ENCODE measurements at regions not wholly inside any gene's neighbourhood (a gene's known extent, or its start where the extent isn't known, plus 50 kb on each side); places are given as distances from the start of the nearest gene placed in this dataset.

DNA sequence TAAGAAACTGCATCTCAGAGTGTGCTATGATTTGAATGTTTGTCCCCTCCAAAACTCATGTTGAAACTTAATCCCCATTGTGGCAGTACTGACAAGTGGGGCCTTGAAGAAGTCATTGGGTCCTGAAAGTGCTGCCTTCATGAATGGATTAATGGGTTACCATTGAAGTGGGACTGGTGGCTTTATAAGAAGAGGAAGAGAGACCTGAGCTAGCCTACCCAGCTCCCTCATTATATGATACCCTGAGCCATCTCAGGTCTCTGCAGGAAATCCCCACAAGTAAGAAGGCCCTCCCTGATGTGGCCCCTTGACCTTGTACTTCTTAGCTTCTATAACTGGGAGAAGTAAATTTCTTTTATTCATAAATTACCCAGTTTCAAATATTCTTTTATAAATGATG lies 526.8 kb downstream of the XIRP2 start:
- H3K9me3 ChIP-seq: no peaks in the 10 kb centered on the region
- H3K27ac ChIP-seq: no peak overlapping the region
- no peak for DNase-seq
- TF ChIP-seq, protein P1, sequence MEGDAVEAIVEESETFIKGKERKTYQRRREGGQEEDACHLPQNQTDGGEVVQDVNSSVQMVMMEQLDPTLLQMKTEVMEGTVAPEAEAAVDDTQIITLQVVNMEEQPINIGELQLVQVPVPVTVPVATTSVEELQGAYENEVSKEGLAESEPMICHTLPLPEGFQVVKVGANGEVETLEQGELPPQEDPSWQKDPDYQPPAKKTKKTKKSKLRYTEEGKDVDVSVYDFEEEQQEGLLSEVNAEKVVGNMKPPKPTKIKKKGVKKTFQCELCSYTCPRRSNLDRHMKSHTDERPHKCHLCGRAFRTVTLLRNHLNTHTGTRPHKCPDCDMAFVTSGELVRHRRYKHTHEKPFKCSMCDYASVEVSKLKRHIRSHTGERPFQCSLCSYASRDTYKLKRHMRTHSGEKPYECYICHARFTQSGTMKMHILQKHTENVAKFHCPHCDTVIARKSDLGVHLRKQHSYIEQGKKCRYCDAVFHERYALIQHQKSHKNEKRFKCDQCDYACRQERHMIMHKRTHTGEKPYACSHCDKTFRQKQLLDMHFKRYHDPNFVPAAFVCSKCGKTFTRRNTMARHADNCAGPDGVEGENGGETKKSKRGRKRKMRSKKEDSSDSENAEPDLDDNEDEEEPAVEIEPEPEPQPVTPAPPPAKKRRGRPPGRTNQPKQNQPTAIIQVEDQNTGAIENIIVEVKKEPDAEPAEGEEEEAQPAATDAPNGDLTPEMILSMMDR (IDR thresholded peaks at IDR 0.05): no peak
- TF ChIP-seq EP300 (IDR thresholded peaks at IDR 0.05) (no peak), POLR2A (IDR thresholded peaks at IDR 0.05) (no peak)
- no peaks in the 10 kb centered on the region for H3K36me3 ChIP-seq
- no peak overlapping the region for H3K4me3 ChIP-seq
- H3K27me3 ChIP-seq: no peaks in the 10 kb centered on the region
- no peaks in the 10 kb centered on the region for H3K4me1 ChIP-seq (ENCODE audit: insufficient read depth)
- intact Hi-C loops (cut with DNase I): no loop called here

DNA sequence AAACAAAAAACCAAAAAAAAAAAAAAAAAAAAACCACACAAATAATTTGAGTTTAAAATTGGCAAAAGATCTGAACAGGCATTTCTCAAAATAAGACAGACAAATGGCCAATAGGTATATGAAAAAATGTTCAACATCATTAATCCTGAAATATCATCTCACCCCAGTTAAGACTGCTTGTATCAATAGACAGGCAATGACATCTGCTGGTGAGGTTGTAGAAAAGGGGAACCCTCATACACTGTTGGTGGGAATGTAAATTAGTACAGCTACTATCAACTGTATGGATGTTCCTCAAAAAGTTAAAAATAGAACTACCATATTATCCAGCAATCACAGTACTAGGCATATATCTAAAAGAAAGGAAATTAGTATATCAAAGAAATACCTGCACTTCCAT lies 523.1 kb downstream of the XIRP2 start:
- no peak overlapping the region for H3K27ac ChIP-seq
- intact Hi-C loops (cut with DNase I): no loop called here
- TF ChIP-seq EP300 (IDR thresholded peaks at IDR 0.05): no peak
- TF ChIP-seq, protein P1 (IDR thresholded peaks at IDR 0.05): no peak
- TF ChIP-seq POLR2A (IDR thresholded peaks at IDR 0.05): no peak

DNA sequence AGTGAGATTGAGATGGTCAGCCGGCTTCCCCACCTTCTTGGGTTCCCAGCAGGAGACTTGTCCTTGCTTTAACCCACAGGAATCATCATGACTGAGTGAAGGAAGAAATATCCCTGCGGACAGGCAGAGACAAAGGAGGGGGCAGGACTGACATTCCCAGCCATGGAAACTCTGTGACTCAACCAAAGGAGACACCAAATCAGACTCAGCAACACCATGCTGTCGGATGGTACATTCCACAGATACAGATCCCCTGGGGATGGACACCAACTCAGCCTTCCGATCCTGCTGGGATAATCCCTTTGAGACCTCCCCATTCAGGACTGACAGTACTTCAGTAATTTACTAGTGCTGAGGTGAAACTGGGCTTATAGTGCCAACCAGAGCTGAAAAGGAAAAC lies 518.3 kb downstream of the XIRP2 start:
- Histone ChIP-seq H3K4me1 (ENCODE audit: insufficient read depth) (no peaks in the 10 kb centered on the region), H3K27me3 (no peaks in the 10 kb centered on the region), H3K27ac (no peak overlapping the region), H3K4me3 (no peak overlapping the region), H3K36me3 (no peaks in the 10 kb centered on the region), H3K9me3 (no peaks in the 10 kb centered on the region)
- 45 to 48% (median 47%) methylated on average over 4 of the region's 4 CpGs for WGBS, 3 donors
- TF ChIP-seq, protein P1 (IDR thresholded peaks at IDR 0.05): no peak
- no peak for TF ChIP-seq POLR2A (IDR thresholded peaks at IDR 0.05)
- TF ChIP-seq EP300 (IDR thresholded peaks at IDR 0.05): no peak
- DNase-seq: no peak
- intact Hi-C loops (cut with DNase I): no loop called here

More for the DNA sequence above, 523.1 kb downstream of the XIRP2 start:
- no peak overlapping the region for H3K4me3 ChIP-seq
- no peaks in the 10 kb centered on the region for H3K4me1 ChIP-seq (ENCODE audit: insufficient read depth)
- no peak for DNase-seq
- no peaks in the 10 kb centered on the region for H3K9me3 ChIP-seq
- H3K36me3 ChIP-seq: no peaks in the 10 kb centered on the region
- no peaks in the 10 kb centered on the region for H3K27me3 ChIP-seq

DNA sequence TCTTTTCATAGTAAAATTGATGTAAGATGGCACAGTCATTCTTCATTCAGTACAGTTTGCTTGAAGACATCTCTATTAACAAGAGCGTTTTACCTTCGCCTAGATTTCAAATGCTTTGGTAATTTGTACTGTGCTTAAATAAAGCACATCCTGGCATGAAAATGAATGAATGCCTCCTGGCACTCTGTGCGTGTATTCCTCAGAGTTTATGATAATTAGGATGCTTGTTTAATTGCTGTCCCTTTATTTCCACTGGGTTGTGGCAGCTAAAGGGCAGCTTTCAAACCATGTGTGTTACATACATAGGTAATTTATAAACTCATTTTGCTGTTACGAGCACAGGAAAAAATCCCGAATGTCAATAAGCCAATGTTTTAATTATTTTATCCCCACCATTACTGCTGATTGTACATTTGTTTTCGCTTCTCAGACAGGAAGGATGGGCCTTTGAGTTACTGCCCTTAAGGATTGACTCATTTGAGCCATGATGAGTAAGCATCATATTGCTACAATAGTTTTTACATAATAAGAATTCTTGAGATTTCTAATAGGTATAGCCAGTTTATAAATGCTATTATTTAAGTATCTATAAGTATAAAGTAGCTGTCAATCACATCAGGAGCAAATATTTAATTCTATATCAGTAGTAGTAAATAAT lies 516.5 kb downstream of the XIRP2 start:
- no peak overlapping the region for H3K4me3 ChIP-seq
- TF ChIP-seq POLR2A (IDR thresholded peaks at IDR 0.05) (no peak), EP300 (IDR thresholded peaks at IDR 0.05) (no peak)
- TF ChIP-seq, protein P1 (IDR thresholded peaks at IDR 0.05): no peak
- WGBS, 3 donors: 89 to 95% (median 93%) methylated on average over 6 of the region's 6 CpGs
- no peaks in the 10 kb centered on the region for H3K4me1 ChIP-seq (ENCODE audit: insufficient read depth)
- no peaks in the 10 kb centered on the region for H3K36me3 ChIP-seq
- H3K27ac ChIP-seq: no peak overlapping the region
- H3K9me3 ChIP-seq: no peaks in the 10 kb centered on the region
- intact Hi-C loops (cut with DNase I): no loop called here
- no peaks in the 10 kb centered on the region for H3K27me3 ChIP-seq
- no peak for DNase-seq
